ENCODE measurements at regions not wholly inside any gene's neighbourhood (a gene's known extent, or its start where the extent isn't known, plus 50 kb on each side); places are given as distances from the start of the nearest gene placed in this dataset.
A peak's percentile ranks its signal among the peaks of the same experiment; 100 is the strongest.
"Not testable (repeated sequence)": the region's sequence is repeated elsewhere in the genome, so short reads cannot be mapped to it uniquely, and the experiment has no call there.

DNA sequence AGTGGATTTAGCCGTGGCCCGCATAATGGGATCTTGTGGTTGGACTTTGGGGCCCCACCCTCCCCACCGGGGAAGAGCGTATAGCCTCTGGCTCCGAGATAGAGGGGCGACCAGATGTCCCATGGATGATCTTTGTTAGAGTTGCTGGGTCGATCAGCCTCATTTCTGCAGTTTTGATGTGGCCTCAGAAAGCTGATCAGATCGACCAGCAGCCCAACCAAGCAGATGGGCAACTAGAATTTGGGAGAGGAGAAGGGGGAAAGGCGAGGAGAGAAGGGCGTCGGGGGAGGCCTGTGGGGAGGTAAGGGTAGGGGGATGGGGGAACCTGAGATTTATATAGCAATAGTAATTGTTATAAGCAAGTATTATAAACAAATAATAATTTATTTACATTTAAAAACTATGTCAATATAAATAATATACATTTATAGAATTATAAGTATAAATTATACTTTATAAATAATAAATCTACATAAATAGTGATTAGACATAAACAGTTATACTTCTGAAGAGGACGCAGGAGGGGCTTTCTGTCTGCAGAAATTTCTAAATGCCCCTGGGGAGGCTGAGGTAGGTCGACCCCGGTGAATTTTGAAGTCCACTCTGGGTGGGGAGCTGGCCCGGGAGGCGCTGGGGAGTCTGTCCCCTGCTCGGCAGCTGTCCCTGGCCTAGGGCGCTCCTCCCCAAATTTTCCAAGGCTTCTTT, 136.3 kb downstream of the KCNJ12 start:
- intact Hi-C loops (cut with micrococcal nuclease) = loop anchor here (5.0 kb wide), 3 partner anchors 55 to 245 kb away; partner anchors contain the start of gene MAP2K3
- DNase-seq = no peak
- no peak for ATAC-seq

DNA sequence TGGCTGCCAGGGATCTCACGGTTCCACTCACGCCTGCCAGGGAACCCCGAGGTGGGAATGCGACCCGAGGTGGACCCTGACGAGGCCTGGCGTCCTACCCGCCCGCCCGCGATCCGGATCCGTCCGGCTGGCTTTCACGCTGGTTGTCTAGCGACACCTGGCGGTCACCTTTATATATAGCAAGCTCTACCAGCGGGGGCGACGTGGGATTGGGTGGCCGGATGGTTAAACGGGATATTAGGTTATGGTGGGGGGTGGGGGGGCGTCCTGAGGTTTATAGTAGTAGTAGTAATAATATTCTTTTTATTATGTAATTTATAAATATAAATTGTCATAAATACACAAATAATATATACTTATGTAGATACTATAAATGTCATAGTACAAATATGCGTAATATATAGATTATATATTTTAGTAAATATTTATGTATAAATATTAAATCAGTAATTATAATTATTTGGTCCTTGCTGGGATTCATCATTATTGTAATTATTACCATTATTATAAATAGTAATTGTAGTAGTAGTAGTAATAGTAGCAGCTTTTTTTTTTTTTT, 136.9 kb downstream of the KCNJ12 start:
- intact Hi-C loops (cut with micrococcal nuclease) = loop anchor here (5.0 kb wide), 3 partner anchors 56 to 246 kb away; partner anchors contain the start of gene MAP2K3
- DNase-seq (peak; percentile 85), ATAC-seq (peak; percentile 58)

DNA sequence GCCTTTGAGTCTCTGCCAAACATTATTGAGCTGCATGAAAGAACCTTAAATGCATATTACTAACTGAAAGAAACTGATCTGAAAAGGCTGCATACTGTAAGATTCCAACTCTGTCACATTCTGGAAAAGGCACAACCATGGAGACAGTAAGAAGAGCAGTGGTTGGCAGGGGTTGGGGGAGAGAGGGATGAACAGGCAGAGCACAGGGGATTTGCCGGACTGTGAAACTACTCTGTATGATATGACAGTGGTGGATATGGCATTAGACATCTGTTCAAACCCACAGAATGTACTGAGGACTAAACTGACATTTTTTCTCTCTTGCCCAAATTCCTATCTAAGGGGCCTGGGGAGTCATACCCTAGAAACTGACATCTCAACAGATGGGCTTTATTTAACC, 138.4 kb downstream of the KCNJ12 start:
- not testable (repeated sequence) for ATAC-seq, DNase-seq
- intact Hi-C loops (cut with micrococcal nuclease) = loop anchor here (5.0 kb wide), 3 partner anchors 57 to 247 kb away; partner anchors contain the start of gene MAP2K3

GRCh38 chr17:21517538-21518293, 141.6 kb downstream of the KCNJ12 start:
- no peak for ATAC-seq
- intact Hi-C loops (cut with micrococcal nuclease) = no loop called here
- no peak for DNase-seq

- intact Hi-C loops (cut with micrococcal nuclease) = no loop called here
- no peak for ATAC-seq
These were observed 146.7 kb downstream of the KCNJ12 start for GRCh38 chr17:21522755-21523336.

GRCh38 chr17:21523497-21524210, 147.5 kb downstream of the KCNJ12 start:
- ATAC-seq (no peak), DNase-seq (no peak)
- intact Hi-C loops (cut with micrococcal nuclease) = no loop called here

More at GRCh38 chr17:21522755-21523336, 146.7 kb downstream of the KCNJ12 start:
- no peak for DNase-seq

GRCh38 chr17:21524211-21524591, 148.0 kb downstream of the KCNJ12 start:
- DNase-seq (no peak), ATAC-seq (peak; percentile 44)
- intact Hi-C loops (cut with micrococcal nuclease) = no loop called here

DNA sequence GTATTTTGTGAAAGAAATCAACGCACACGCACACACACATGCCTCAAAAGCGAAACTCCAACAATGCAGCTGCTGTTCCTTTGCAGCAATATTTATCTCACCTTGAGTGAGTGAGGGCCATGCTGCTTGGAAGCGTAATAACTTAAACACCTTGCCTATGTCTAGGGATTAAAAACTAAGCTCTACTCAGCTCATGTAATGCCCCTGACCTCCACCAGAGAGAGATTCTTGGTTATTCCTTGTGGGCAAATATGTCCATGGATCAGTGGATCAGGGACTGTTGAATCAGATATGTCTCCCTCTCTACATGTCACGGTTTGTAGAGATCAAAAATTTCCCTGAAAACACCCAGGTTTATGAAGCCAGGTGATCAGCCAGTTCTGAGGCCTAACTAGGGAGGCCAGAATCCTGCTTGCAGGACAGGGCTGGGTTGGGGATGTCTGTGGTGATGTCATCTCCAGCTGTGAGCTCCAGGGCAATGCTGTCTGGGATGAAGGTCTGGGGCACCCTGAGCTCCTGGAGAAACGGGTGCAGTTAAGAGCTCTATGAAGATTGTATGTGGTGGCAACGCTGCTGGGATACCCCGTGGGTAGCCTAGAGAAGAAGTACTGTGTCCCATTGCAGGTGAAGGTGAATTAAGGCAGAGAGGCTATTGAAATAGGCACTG, 149.4 kb downstream of the KCNJ12 start:
- ATAC-seq (no peak), DNase-seq (no peak)
- intact Hi-C loops (cut with micrococcal nuclease) = no loop called here

GRCh38 chr17:21528031-21528695, 152.0 kb downstream of the KCNJ12 start:
- peak; percentile 60 for ATAC-seq
- DNase-seq = no peak
- intact Hi-C loops (cut with micrococcal nuclease) = no loop called here

DNA sequence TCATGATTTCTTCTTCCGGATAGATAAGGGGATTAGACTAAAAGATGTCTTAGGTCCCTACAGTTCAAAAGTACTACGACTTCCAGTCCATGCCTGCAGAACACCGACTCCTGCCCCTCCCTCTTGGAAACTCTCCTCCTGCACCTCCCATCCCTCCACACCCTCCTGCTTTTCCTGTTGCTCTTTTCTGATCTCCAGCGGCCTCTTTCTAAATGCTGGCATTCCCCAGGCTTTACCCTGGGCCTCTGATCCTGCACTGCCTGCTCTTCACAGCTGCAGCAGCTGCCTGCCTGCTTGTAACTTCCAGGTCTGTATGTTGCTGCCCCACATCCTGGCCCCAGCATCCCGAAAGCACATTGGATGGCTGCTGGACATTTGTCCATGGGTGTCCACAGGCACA, 154.2 kb downstream of the KCNJ12 start:
- intact Hi-C loops (cut with micrococcal nuclease) = no loop called here
- ATAC-seq = no peak
- DNase-seq = no peak

- ATAC-seq (no peak), DNase-seq (no peak)
- intact Hi-C loops (cut with micrococcal nuclease) = no loop called here
These were observed 154.7 kb downstream of the KCNJ12 start for GRCh38 chr17:21530841-21531240.

DNA sequence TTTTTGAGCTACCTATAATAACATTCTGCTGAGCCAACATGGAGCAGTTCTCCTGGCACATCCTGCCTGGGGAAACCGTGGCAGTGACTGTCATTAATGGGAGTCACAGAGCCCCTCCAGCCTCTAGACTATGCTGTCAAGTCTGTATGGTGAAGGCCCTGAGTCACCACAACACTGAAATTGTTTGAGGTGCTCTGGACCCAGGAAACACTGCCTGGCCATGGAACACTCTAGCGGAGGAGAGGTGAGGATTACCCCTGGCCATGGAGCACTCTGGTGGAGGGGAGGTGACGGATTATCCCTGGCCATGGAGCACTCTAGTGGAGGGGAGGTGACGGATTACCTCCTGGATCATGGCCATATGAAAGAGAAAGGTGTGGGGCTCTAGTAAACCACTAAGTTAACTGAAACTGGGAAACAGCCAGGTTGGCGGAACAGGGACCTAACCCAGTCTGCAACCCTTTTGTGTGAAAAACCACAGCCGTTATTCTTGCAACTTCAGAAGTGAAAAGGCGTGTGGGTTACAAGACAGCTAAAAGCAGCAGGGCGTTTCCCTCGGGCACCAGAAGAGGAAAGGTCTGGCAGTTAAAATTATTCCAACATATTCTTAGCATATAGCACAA, 156.7 kb downstream of the KCNJ12 start:
- no peak for ATAC-seq
- no peak for DNase-seq
- intact Hi-C loops (cut with micrococcal nuclease) = no loop called here

GRCh38 chr17:21535686-21536375, 156.5 kb upstream of the KCNJ18 start:
- no peak for ATAC-seq
- intact Hi-C loops (cut with micrococcal nuclease) = no loop called here

DNA sequence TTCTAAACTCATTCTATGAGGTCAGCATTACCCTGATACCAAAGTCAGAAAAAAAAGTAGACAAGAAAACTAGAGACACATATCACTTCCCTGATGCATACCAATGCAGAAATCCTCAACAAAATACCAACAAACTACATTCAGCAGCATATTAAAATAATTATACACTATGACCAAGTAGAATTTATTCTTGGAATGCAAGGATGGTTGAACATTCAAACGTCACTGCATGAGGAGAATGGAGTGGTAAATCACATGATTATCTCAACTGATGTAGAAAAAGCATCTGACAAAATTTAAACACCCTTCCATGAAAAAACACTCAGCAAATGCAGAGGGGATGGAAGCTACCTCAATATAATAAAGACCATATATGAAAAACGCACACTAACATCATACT, 155.0 kb upstream of the KCNJ18 start:
- intact Hi-C loops (cut with micrococcal nuclease) = no loop called here
- no peak for DNase-seq
- no peak for ATAC-seq

More at GRCh38 chr17:21535686-21536375, 156.5 kb upstream of the KCNJ18 start:
- no peak for DNase-seq

DNA sequence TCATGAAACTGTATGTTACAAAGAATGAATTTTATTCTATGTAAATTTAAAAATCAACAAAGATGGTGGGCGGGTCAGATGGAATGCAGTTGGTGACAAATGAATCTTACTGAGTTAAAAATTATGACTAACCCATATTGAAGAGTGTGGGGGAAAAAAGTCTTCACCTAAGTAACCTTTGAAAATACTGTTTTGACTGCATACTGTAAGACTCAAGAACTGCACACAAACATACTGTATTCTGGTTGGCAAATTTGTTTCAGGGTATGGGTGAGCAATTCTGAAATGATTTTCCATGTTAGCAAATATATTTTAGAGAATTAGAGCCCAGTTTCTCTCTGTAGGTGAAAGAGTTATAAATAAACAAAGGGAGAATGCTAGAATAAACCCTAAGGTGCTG, 153.7 kb upstream of the KCNJ18 start:
- DNase-seq = no peak
- ATAC-seq = no peak
- intact Hi-C loops (cut with micrococcal nuclease) = no loop called here

DNA sequence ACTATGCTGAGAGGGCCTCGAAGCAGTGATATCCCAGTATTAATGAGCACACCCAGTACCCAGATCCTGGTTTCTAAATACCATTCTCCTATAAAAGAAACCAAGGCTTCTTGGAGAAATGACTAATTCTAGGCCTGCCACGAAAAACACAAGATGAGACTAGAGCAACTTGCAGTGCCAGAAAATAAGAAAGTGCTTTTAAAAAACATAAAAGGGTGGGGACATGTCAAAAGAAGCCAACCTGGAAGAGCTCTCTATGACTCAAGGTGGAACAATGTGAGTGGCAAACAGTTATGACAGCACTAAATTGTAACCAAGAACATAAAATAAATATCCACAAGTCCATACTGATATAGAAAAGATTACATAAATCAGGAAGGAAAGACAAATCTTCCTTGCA, 153.2 kb upstream of the KCNJ18 start:
- ATAC-seq = no peak
- no peak for DNase-seq
- intact Hi-C loops (cut with micrococcal nuclease) = no loop called here

DNA sequence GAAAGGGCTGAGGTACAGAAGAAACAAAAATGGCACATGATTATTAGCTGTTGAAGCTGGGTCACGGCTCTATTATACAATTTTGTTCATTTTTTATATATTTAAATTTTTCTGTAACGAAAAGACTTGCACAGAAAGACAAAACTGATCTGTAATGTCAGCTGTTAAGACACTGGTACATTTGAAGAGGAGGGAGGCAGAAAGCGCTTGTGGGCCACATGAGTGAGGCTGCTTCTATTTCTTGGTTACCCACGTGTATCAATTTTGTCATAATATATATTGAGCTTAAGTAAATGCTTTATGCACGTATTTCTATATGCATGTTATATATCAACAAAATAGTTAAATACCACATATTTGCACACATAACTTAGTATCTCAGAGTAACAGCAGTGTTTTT, 151.8 kb upstream of the KCNJ18 start:
- intact Hi-C loops (cut with micrococcal nuclease) = no loop called here
- ATAC-seq (no peak), DNase-seq (no peak)
